Mesenchymal stem cell (in vitro differentiated cells and primary cell): ENCODE measurements at regions not wholly inside any gene's neighbourhood (a gene's known extent, or its start where the extent isn't known, plus 50 kb on each side); places are given as distances from the start of the nearest gene placed in this dataset.
"Not testable (repeated sequence)": the region's sequence is repeated elsewhere in the genome, so short reads cannot be mapped to it uniquely, and the experiment has no call there.

ENCODE experiments used
- DNase-seq: peaks from one replicate; pipeline ENCODE4 v3.0.0-alpha.2; 2013
- H2AFZ ChIP-seq: one replicate; pipeline ENCODE4 v1.6.1; 2013; ENCODE audit warnings: low read depth, mild to moderate bottlenecking, control low read depth, inconsistent platforms, low read length, moderate library complexity
- H2AK5ac ChIP-seq: 2 replicates; pipeline ENCODE4 v1.6.1; 2013; ENCODE audit warnings: low read length, moderate library complexity, mild to moderate bottlenecking, inconsistent platforms; ENCODE audit not compliant: severe bottlenecking
- H2BK120ac ChIP-seq: one replicate; pipeline ENCODE4 v1.6.1; 2013; ENCODE audit warnings: low read depth, mild to moderate bottlenecking, inconsistent platforms, low read length, moderate library complexity
- H2BK12ac ChIP-seq, 2 experiments: one replicate each; pipeline ENCODE4 v1.6.1; 2013; ENCODE audit warnings: inconsistent platforms in 2 of 2, low read length in 2 of 2, mild to moderate bottlenecking in 2 of 2, moderate library complexity in 2 of 2, control low read depth in 1 of 2
- H2BK15ac ChIP-seq: one replicate; pipeline ENCODE4 v1.6.1; 2013; ENCODE audit warnings: mild to moderate bottlenecking, low read depth, inconsistent platforms; ENCODE audit not compliant: poor library complexity, severe bottlenecking
- H2BK5ac ChIP-seq: 2 replicates; pipeline ENCODE4 v1.6.1; 2013; ENCODE audit warnings: low read depth, mild to moderate bottlenecking, low read length, control low read depth, inconsistent platforms; ENCODE audit not compliant: poor library complexity, severe bottlenecking
- H3K14ac ChIP-seq, 2 experiments: one replicate each; pipeline ENCODE4 v1.6.1; 2013; ENCODE audit warnings: inconsistent platforms in 2 of 2, low read length in 2 of 2, control low read depth in 1 of 2, mild to moderate bottlenecking in 1 of 2, moderate library complexity in 1 of 2
- H3K18ac ChIP-seq, 2 experiments: one replicate each; pipeline ENCODE4 v1.6.1; 2013; ENCODE audit warnings: inconsistent platforms in 2 of 2, low read length in 2 of 2, control low read depth in 1 of 2, low read depth in 1 of 2, mild to moderate bottlenecking in 1 of 2
- H3K23ac ChIP-seq, 2 experiments: one replicate each; pipeline ENCODE4 v1.6.1; 2013; ENCODE audit warnings: inconsistent platforms in 2 of 2, low read length in 2 of 2, mild to moderate bottlenecking in 2 of 2, moderate library complexity in 2 of 2, control low read depth in 1 of 2
- H3K27ac ChIP-seq: 2 replicates; pipeline ENCODE4 v1.5.1; 2013; ENCODE audit warnings: mild to moderate bottlenecking, moderate library complexity, low read length, control low read depth, inconsistent platforms; ENCODE audit not compliant: poor library complexity, severe bottlenecking
- H3K27me3 ChIP-seq, 2 experiments: 2 replicates each; pipeline versions ENCODE4 v1.6.1 to v1.7.0; 2013; ENCODE audit warnings: low read length in 2 of 2, mild to moderate bottlenecking in 2 of 2, moderate library complexity in 2 of 2, control low read depth in 1 of 2, inconsistent platforms in 1 of 2; ENCODE audit not compliant: control insufficient read depth in 1 of 2, insufficient read depth in 1 of 2
- H3K36me3 ChIP-seq, 2 experiments: 2 replicates each; pipeline versions ENCODE4 v1.6.1 to v1.7.0; 2013; ENCODE audit warnings: low read length in 2 of 2, control low read depth in 1 of 2, inconsistent platforms in 1 of 2, low read depth in 1 of 2, mild to moderate bottlenecking in 1 of 2; ENCODE audit not compliant: insufficient read depth in 2 of 2, control insufficient read depth in 1 of 2
- H3K4ac ChIP-seq, 2 experiments: one replicate each; pipeline ENCODE4 v1.6.1; 2013; ENCODE audit warnings: inconsistent platforms in 2 of 2, low read length in 2 of 2, mild to moderate bottlenecking in 2 of 2, moderate library complexity in 2 of 2, control low read depth in 1 of 2, low read depth in 1 of 2
- H3K4me1 ChIP-seq: 2 replicates; pipeline ENCODE4 v1.6.1; 2013; ENCODE audit warnings: low read depth, low read length, control low read depth; ENCODE audit not compliant: control insufficient read depth, insufficient read depth
- H3K4me2 ChIP-seq: 2 replicates; pipeline ENCODE4 v1.6.1; 2013; ENCODE audit warnings: low read length, mild to moderate bottlenecking, inconsistent platforms; ENCODE audit not compliant: poor library complexity, severe bottlenecking
- H3K4me3 ChIP-seq, 2 experiments: 2 replicates each; pipeline versions ENCODE4 v1.5.1 to v1.7.0; 2013; ENCODE audit warnings: low read length in 2 of 2, mild to moderate bottlenecking in 2 of 2, control low read depth in 1 of 2, low read depth in 1 of 2; ENCODE audit not compliant: insufficient read depth in 1 of 2
- H3K79me1 ChIP-seq: replicated peaks from 2 replicates; pipeline ENCODE4 v1.6.1; 2013; ENCODE audit warnings: mild to moderate bottlenecking, control low read depth, low read length, inconsistent platforms; ENCODE audit not compliant: poor library complexity, severe bottlenecking
- H3K9ac ChIP-seq: 2 replicates; pipeline ENCODE4 v1.7.0; 2013; ENCODE audit warnings: mild to moderate bottlenecking, low read length, moderate library complexity
- H3K9me3 ChIP-seq: 2 replicates; pipeline ENCODE4 v1.7.0; 2013; ENCODE audit warnings: mild to moderate bottlenecking, low read length; ENCODE audit not compliant: control insufficient read depth
- H4K8ac ChIP-seq: one replicate; pipeline ENCODE4 v1.6.1; 2013; ENCODE audit warnings: inconsistent platforms, mild to moderate bottlenecking, low read length, moderate library complexity
- H4K91ac ChIP-seq: one replicate; pipeline ENCODE4 v1.6.1; 2013; ENCODE audit warnings: mild to moderate bottlenecking, low read length, inconsistent platforms
- WGBS: methylation state at CpG from one replicate; pipeline ENCODE4 v1.1.7; 2013; ENCODE audit warnings: mixed read lengths; 5-methylcytosine and 5-hydroxymethylcytosine counted together

GRCh38 chr13:31595563-31595962 is 143.8 kb upstream of the RXFP2 start:
- Histone ChIP-seq H2AK5ac (no peak overlapping the region), H3K4me2 (no peak overlapping the region), H4K91ac (no peak overlapping the region), H3K18ac (no peak overlapping the region), H3K9ac (no peak overlapping the region), H3K4me1 (no peaks in the 10 kb centered on the region), H3K4ac (no peak overlapping the region), H3K79me1 (no peaks in the 10 kb centered on the region), H3K36me3 (no peaks in the 10 kb centered on the region), H3K27me3 (peaks cover 0 to 7% of the 10 kb centered on the region in 2 experiments), H4K8ac (no peak overlapping the region), H3K23ac (no peak overlapping the region), H2BK5ac (no peak overlapping the region), H3K27ac (no peak overlapping the region), H2AFZ (no peak overlapping the region), H2BK15ac (no peak overlapping the region), H2BK12ac (no peak overlapping the region), H3K4me3 (no peak overlapping the region), H3K14ac (no peak overlapping the region), H3K9me3 (no peaks in the 10 kb centered on the region), H2BK120ac (no peak overlapping the region)
- DNase-seq: no peak
- WGBS: 61% methylated on average over 2 of the region's 2 CpGs

GRCh38 chr13:31598990-31599389 is 140.3 kb upstream of the RXFP2 start:
- H3K4me3 ChIP-seq: no peak overlapping the region
- no peak for DNase-seq
- no peak overlapping the region for H3K4me2 ChIP-seq
- 98% methylated on average over 3 of the region's 3 CpGs for WGBS
- no peak overlapping the region for H3K14ac ChIP-seq
- H2BK12ac ChIP-seq: no peak overlapping the region
- H2BK15ac ChIP-seq: no peak overlapping the region
- H3K4ac ChIP-seq: no peak overlapping the region
- H3K27ac ChIP-seq: no peak overlapping the region
- H3K4me1 ChIP-seq: no peaks in the 10 kb centered on the region
- H2BK5ac ChIP-seq: no peak overlapping the region
- no peak overlapping the region for H2BK120ac ChIP-seq
- H3K9me3 ChIP-seq: no peaks in the 10 kb centered on the region
- no peak overlapping the region for H2AK5ac ChIP-seq
- H3K27me3 ChIP-seq: peaks cover 0 to 6% of the 10 kb centered on the region in 2 experiments
- no peak overlapping the region for H3K18ac ChIP-seq
- H4K8ac ChIP-seq: no peak overlapping the region
- no peak overlapping the region for H3K9ac ChIP-seq
- H4K91ac ChIP-seq: no peak overlapping the region
- H3K79me1 ChIP-seq: no peaks in the 10 kb centered on the region
- no peak overlapping the region for H2AFZ ChIP-seq
- no peak overlapping the region for H3K23ac ChIP-seq
- H3K36me3 ChIP-seq: no peaks in the 10 kb centered on the region

- H3K9me3 ChIP-seq: no peaks in the 10 kb centered on the region
- H3K36me3 ChIP-seq: no peaks in the 10 kb centered on the region
- no peaks in the 10 kb centered on the region for H3K4me1 ChIP-seq
- H4K91ac ChIP-seq: no peak overlapping the region
- no peak overlapping the region for H3K27ac ChIP-seq
- H3K9ac ChIP-seq: no peak overlapping the region
- H2BK120ac ChIP-seq: no peak overlapping the region
- H3K23ac ChIP-seq: no peak overlapping the region
- H3K4me2 ChIP-seq: no peak overlapping the region
- H3K18ac ChIP-seq: no peak overlapping the region
- H2BK5ac ChIP-seq: no peak overlapping the region
- H3K27me3 ChIP-seq: peaks cover 0 to 4% of the 10 kb centered on the region in 2 experiments
- DNase-seq: no peak
- no peak overlapping the region for H3K4me3 ChIP-seq
- H2AK5ac ChIP-seq: no peak overlapping the region
- H2BK12ac ChIP-seq: no peak overlapping the region
- 20% methylated on average over 4 of the region's 5 CpGs for WGBS
- H2AFZ ChIP-seq: no peak overlapping the region
- no peak overlapping the region for H2BK15ac ChIP-seq
- H3K79me1 ChIP-seq: no peaks in the 10 kb centered on the region
- H3K4ac ChIP-seq: no peak overlapping the region
- H4K8ac ChIP-seq: no peak overlapping the region
- no peak overlapping the region for H3K14ac ChIP-seq
Measured at GRCh38 chr13:31605076-31605860, 134.1 kb upstream of the RXFP2 start.

- H2BK120ac ChIP-seq, H2BK15ac ChIP-seq, H4K8ac ChIP-seq, H2AFZ ChIP-seq, H3K18ac ChIP-seq, H3K4ac ChIP-seq, H4K91ac ChIP-seq, H3K27me3 ChIP-seq, H3K27ac ChIP-seq, H3K36me3 ChIP-seq, H3K9ac ChIP-seq, H3K4me1 ChIP-seq, DNase-seq, H3K14ac ChIP-seq, H3K79me1 ChIP-seq, H3K23ac ChIP-seq, H3K9me3 ChIP-seq, H2BK5ac ChIP-seq, H2BK12ac ChIP-seq, H2AK5ac ChIP-seq, H3K4me3 ChIP-seq, H3K4me2 ChIP-seq: not testable (repeated sequence)
- WGBS: 86% methylated on average over 7 of the region's 7 CpGs
Measured at GRCh38 chr13:31607531-31607930, 131.8 kb upstream of the RXFP2 start.
